Hepatocyte (in vitro differentiated cells): ENCODE measurements at regions not wholly inside any gene's neighbourhood (a gene's known extent, or its start where the extent isn't known, plus 50 kb on each side); places are given as distances from the start of the nearest gene placed in this dataset.

Experiments used
- DNase-seq: peaks from one replicate; pipeline ENCODE4 v3.0.0-alpha.2; 2016; ENCODE audit warnings: low spot score
- H2AFZ ChIP-seq: fragments of 200-600 bp; sonication (generic); 2 replicates; pipeline ENCODE4 v1.6.0; 2016; ENCODE audit warnings: antibody characterized with exemption, mild to moderate bottlenecking
- H3K27ac ChIP-seq: fragments of 200-600 bp; sonication (generic); 2 replicates; pipeline ENCODE4 v1.5.1; 2016; ENCODE audit warnings: mild to moderate bottlenecking
- H3K27me3 ChIP-seq: fragments of 200-600 bp; sonication (generic); 2 replicates; pipeline ENCODE4 v1.6.1; 2016
- H3K36me3 ChIP-seq: fragments of 200-600 bp; sonication (generic); replicated peaks from 2 replicates; pipeline ENCODE4 v1.5.1; 2016; ENCODE audit warnings: low read depth; ENCODE audit not compliant: insufficient read depth
- H3K4me1 ChIP-seq: fragments of 200-600 bp; sonication (generic); 2 replicates; pipeline ENCODE4 v1.5.1; 2016; ENCODE audit warnings: mild to moderate bottlenecking, moderate library complexity; ENCODE audit not compliant: insufficient read depth
- H3K4me2 ChIP-seq: fragments of 200-600 bp; sonication (generic); 2 replicates; pipeline ENCODE4 v1.6.0; 2016
- H3K4me3 ChIP-seq: fragments of 200-600 bp; sonication (generic); 2 replicates; pipeline ENCODE4 v1.5.1; 2016; ENCODE audit warnings: mild to moderate bottlenecking
- H3K79me2 ChIP-seq: fragments of 200-600 bp; sonication (generic); 2 replicates; pipeline ENCODE4 v1.6.0; 2017; ENCODE audit warnings: mild to moderate bottlenecking
- H3K9me2 ChIP-seq: fragments of 200-600 bp; sonication (generic); replicated peaks from 2 replicates; pipeline ENCODE4 v1.6.0; 2017; ENCODE audit warnings: mild to moderate bottlenecking; ENCODE audit not compliant: insufficient read depth
- H3K9me3 ChIP-seq: fragments of 200-600 bp; sonication (generic); 2 replicates; pipeline ENCODE4 v1.5.1; 2016; ENCODE audit warnings: low read depth, mild to moderate bottlenecking
- H4K20me1 ChIP-seq: fragments of 200-600 bp; sonication (generic); 2 replicates; pipeline ENCODE4 v1.6.0; 2016; ENCODE audit warnings: mild to moderate bottlenecking; ENCODE audit not compliant: insufficient read depth, poor library complexity, severe bottlenecking
- CTCF ChIP-seq: fragments of 200-600 bp; sonication (generic); IDR thresholded peaks from 2 replicates; pipeline ENCODE4 v1.5.1; 2016; ENCODE audit warnings: antibody characterized with exemption, mild to moderate bottlenecking; ENCODE audit not compliant: poor library complexity
- EZH2 ChIP-seq: fragments of 200-600 bp; sonication (generic); IDR thresholded peaks from 2 replicates; pipeline ENCODE4 v1.6.1; 2016; ENCODE audit warnings: antibody characterized with exemption, mild to moderate bottlenecking, borderline replicate concordance
- EZH2phosphoT487 ChIP-seq: fragments of 200-600 bp; sonication (generic); IDR thresholded peaks from one replicate; pipeline ENCODE4 v1.6.1; 2018; ENCODE audit warnings: antibody characterized with exemption, mild to moderate bottlenecking, low read depth, moderate library complexity; ENCODE audit not compliant: unreplicated experiment, severe bottlenecking
- WGBS: methylation state at CpG from one replicate; pipeline ENCODE4 v1.1.6; 2016; ENCODE audit warnings: low lambda C conversion rate; ENCODE audit errors: missing lambda C conversion rate; 5-methylcytosine and 5-hydroxymethylcytosine counted together

- DNase-seq = no peak
- no peaks in the 10 kb centered on the region for H3K79me2 ChIP-seq
- no peaks in the 10 kb centered on the region for H3K27me3 ChIP-seq
- TF ChIP-seq CTCF = no peak
- TF ChIP-seq EZH2phosphoT487 = no peak
- TF ChIP-seq EZH2 = no peak
- H3K27ac ChIP-seq = no peak overlapping the region
- WGBS = 87% methylated on average over 8 of the region's 8 CpGs
- H3K4me3 ChIP-seq = no peak overlapping the region
- H3K9me3 ChIP-seq = no peaks in the 10 kb centered on the region
- no peaks in the 10 kb centered on the region for H4K20me1 ChIP-seq
- H2AFZ ChIP-seq = no peak overlapping the region
- H3K4me2 ChIP-seq = no peak overlapping the region
- H3K4me1 ChIP-seq = no peaks in the 10 kb centered on the region
- H3K9me2 ChIP-seq = no peaks in the 10 kb centered on the region
- no peaks in the 10 kb centered on the region for H3K36me3 ChIP-seq
Observed at GRCh38 chr15:95565016-95565600, 765.4 kb upstream of the NR2F2 start.

- H3K4me2 ChIP-seq = no peak overlapping the region
- no peak overlapping the region for H3K27ac ChIP-seq
- H4K20me1 ChIP-seq = no peaks in the 10 kb centered on the region
- no peaks in the 10 kb centered on the region for H3K4me1 ChIP-seq
- H3K36me3 ChIP-seq = no peaks in the 10 kb centered on the region
- H3K9me3 ChIP-seq = no peaks in the 10 kb centered on the region
- H2AFZ ChIP-seq = no peak overlapping the region
- TF ChIP-seq CTCF = no peak
- TF ChIP-seq EZH2 = no peak
- no peak for TF ChIP-seq EZH2phosphoT487
- 72% methylated on average over 4 of the region's 4 CpGs for WGBS
- H3K27me3 ChIP-seq = no peaks in the 10 kb centered on the region
- no peak for DNase-seq
- no peak overlapping the region for H3K4me3 ChIP-seq
- no peaks in the 10 kb centered on the region for H3K79me2 ChIP-seq
- H3K9me2 ChIP-seq = no peaks in the 10 kb centered on the region
Observed at GRCh38 chr15:95565690-95566089, 764.8 kb upstream of the NR2F2 start.

GRCh38 chr15:95567686-95568085 lies 762.8 kb upstream of the NR2F2 start:
- Histone ChIP-seq H3K4me3 (no peak overlapping the region), H3K79me2 (no peaks in the 10 kb centered on the region), H3K36me3 (no peaks in the 10 kb centered on the region), H2AFZ (no peak overlapping the region), H3K9me2 (no peaks in the 10 kb centered on the region), H3K27me3 (no peaks in the 10 kb centered on the region), H3K9me3 (no peaks in the 10 kb centered on the region), H4K20me1 (no peaks in the 10 kb centered on the region), H3K4me2 (no peak overlapping the region), H3K4me1 (no peaks in the 10 kb centered on the region), H3K27ac (no peak overlapping the region)
- TF ChIP-seq EZH2 (no peak), EZH2phosphoT487 (no peak), CTCF (no peak)
- 70% methylated on average over 1 of the region's 1 CpG for WGBS
- DNase-seq = no peak

GRCh38 chr15:95574053-95574452 lies 756.4 kb upstream of the NR2F2 start:
- Histone ChIP-seq H3K36me3 (no peaks in the 10 kb centered on the region), H3K4me3 (no peak overlapping the region), H4K20me1 (no peaks in the 10 kb centered on the region), H3K27me3 (no peaks in the 10 kb centered on the region), H2AFZ (no peak overlapping the region), H3K4me1 (no peaks in the 10 kb centered on the region), H3K79me2 (no peaks in the 10 kb centered on the region), H3K9me3 (no peaks in the 10 kb centered on the region), H3K27ac (no peak overlapping the region), H3K9me2 (no peaks in the 10 kb centered on the region), H3K4me2 (no peak overlapping the region)
- no peak for TF ChIP-seq EZH2
- TF ChIP-seq CTCF = no peak
- TF ChIP-seq EZH2phosphoT487 = no peak
- no peak for DNase-seq
- WGBS = 65% methylated on average over 5 of the region's 5 CpGs
